AG04449 (cell line): ENCODE measurements at regions not wholly inside any gene's neighbourhood (a gene's known extent, or its start where the extent isn't known, plus 50 kb on each side); places are given as distances from the start of the nearest gene placed in this dataset.
A peak's percentile ranks its signal among the peaks of the same experiment; 100 is the strongest.

Source experiments
- CTCF ChIA-PET: fragments of 350-600 bp; formaldehyde crosslinking; extraction: SDS; loops from one replicate; lab custom pipeline; 2021; ENCODE audit warnings: antibody characterized with exemption; lab: Yijun Ruan, JAX
- POLR2A ChIA-PET: fragments of 400-600, 350-600 bp; formaldehyde crosslinking; extraction: SDS; loops from one replicate; lab custom pipeline; 2020; ENCODE audit warnings: antibody characterized with exemption, inconsistent platforms; lab: Yijun Ruan, JAX
- DNase-seq: peaks from one replicate; pipeline ENCODE4 v3.0.0-alpha.2; 2010; ENCODE audit warnings: low read depth, low spot score
- H3K4me3 ChIP-seq: 2 replicates; pipeline ENCODE4 v1.5.1; 2011; ENCODE audit warnings: low read depth, mild to moderate bottlenecking, control low read depth, low read length
- CTCF ChIP-seq: IDR thresholded peaks from one replicate; pipeline ENCODE4 v1.5.1; 2011; ENCODE audit warnings: mild to moderate bottlenecking, moderate library complexity, low read length, control low read depth, inconsistent platforms; ENCODE audit not compliant: insufficient read depth; ENCODE audit errors: missing control alignments

- ChIA-PET CTCF (no interaction called here), POLR2A (no interaction called here)
- no peak for TF ChIP-seq CTCF
- DNase-seq = no peak
- H3K4me3 ChIP-seq = no peak overlapping the region
Observed at GRCh38 chr1:29456685-29457435, 220.5 kb downstream of the PTPRU start.

DNA sequence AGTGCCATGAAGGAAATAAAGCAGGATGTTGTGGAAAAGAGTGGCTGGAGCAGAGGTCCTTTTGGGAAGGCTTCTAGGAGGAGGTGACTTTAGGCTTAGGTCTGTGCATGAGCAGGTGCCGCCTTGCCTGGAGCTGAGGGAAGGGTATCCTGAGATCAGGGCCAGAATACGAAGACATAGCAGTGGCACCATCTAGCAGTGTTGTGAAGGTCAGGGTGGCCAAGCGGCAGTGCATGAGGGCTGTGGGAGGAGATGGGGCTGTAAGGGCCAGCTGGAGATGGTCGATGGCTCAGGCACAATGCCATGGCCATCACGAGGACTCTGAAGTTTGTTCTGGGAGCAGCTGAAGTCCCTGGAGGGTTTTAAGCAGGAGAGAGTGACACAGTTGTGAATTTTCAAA lies 219.5 kb downstream of the PTPRU start:
- ChIA-PET CTCF (interaction anchor here (0.8 kb wide), 1 partner anchor 11 kb away, joined by 3 read pairs; no protein-coding TSS in a partner anchor), POLR2A (no interaction called here)
- no peak for DNase-seq
- no peak overlapping the region for H3K4me3 ChIP-seq
- TF ChIP-seq CTCF = no peak

DNA sequence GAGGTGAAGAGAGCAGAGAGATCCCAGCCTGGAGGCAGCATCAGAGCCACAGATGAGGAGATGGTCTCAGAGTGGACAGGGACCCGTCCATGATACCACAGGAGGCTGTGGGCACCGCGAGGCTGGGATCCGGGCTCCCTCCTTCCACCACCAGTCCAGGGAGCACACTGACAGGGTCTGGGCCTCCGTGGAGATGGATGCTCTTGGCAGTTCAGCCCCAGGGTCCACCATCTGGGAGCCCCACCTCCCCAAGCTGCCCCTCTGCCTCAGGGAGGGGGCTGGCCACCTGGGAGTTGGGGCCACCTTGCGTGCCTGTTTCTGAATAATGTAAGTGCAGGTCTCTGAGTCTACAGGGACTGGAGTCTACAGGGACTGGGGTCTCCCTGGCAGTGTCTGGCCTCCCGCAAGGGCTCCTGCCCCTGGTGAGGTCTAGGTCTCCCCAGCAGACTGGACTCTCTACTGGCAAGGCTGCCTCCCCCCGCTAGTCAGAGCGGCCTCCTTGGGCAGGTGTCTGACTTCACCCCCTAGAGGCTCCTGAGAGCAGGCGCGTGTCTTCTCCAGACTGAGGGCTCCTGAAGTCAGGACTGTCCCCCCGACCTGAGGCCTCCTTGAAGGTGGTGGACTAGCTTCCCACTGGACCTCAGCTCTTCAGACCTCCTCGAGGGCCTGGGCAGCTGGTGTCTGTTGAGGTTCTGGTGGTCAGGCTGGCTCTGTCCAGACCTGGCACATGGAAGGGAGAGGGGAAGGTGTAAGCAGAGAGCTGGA lies 218.5 kb downstream of the PTPRU start:
- ChIA-PET CTCF (interaction anchor here (0.8 kb wide), 1 partner anchor 10 kb away, joined by 3 read pairs; no protein-coding TSS in a partner anchor), POLR2A (no interaction called here)
- TF ChIP-seq CTCF = no peak
- no peak overlapping the region for H3K4me3 ChIP-seq
- no peak for DNase-seq

DNA sequence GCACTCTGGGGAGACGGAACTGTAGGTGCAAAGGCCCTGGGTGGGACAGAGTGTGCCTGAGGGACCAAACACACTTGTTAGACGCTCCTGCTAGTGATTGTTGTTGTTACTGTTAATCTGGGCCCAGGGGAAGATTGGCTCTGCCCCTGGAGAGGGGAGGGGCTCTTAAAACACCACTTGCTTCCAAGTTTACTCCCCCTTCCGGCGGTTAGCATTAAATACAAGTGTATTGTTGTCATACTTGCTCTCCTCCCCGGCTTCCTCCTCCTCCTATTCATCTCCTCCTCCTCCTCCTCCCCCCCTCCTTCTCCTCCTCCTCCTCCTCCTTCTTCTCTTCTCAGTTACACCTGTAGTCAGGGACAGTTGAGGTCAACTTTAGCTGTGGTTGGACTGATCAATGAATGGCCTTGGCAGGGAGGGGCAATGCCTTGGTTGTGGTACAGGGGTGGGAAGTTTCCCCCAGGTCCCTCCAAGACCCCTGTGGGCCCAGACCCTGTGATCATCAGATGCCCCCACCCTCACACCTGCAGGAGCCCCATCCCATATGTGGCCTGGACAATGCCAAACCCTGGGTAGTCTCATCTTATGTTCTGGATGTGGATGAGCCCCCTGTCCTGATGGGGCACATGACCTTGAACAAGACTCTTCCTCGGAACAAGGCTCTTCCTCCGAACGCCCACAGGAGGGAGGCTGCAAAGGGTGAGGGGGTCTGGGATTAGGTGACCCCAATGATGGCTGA lies 217.3 kb downstream of the PTPRU start:
- ChIA-PET CTCF (no interaction called here), POLR2A (no interaction called here)
- no peak for DNase-seq
- peak; percentile 22 for TF ChIP-seq CTCF
- H3K4me3 ChIP-seq = no peak overlapping the region

- CTCF ChIA-PET = no interaction called here
- H3K4me3 ChIP-seq = no peak overlapping the region
- POLR2A ChIA-PET = no interaction called here
- no peak for TF ChIP-seq CTCF
- no peak for DNase-seq
Observed at GRCh38 chr1:29452463-29453230, 216.3 kb downstream of the PTPRU start.
